Activated T-cell treated with anti-CD3 and anti-CD28 coated beads, Interleukin-2, amount 50 U/mL, for 1 hour (primary cell): ENCODE measurements at regions not wholly inside any gene's neighbourhood (a gene's known extent, or its start where the extent isn't known, plus 50 kb on each side); places are given as distances from the start of the nearest gene placed in this dataset.
"Not testable (repeated sequence)": the region's sequence is repeated elsewhere in the genome, so short reads cannot be mapped to it uniquely, and the experiment has no call there.

Source experiments
- DNase-seq: peaks from one replicate; pipeline ENCODE4 v3.0.0-alpha.2; 2020

DNA sequence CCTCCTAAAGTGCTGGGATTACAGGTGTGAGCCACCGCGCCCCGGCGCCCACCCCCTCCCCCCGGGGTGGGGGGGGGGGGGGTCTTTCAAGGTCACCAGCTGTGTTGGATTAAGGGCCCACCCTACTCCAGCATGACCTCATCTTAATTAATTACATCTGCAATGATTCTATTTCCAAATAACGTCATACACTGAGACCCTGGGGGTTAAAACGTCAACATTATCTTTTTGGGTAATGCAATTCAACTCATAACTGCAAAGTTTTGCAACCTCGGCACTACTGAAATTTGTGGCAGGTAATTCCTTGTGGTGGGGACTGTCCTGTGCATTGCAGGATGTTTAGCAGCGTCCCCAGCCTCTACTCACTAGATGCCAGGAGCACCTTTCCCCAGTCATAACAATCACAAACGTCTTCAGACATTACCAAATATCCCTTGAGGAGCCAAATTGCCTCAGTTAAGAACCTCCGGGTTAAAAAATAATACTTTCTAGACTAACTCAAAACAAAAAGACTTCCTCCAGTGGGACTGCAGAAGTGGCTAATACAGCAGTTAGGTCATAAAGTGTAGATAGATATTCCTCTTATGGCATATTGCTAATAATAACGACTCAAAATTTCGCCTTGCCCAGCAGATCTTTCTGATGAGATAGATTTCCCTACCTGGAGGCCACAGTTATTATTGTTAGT lies 233.0 kb upstream of the KAZN start:
- DNase-seq: no peak

DNA sequence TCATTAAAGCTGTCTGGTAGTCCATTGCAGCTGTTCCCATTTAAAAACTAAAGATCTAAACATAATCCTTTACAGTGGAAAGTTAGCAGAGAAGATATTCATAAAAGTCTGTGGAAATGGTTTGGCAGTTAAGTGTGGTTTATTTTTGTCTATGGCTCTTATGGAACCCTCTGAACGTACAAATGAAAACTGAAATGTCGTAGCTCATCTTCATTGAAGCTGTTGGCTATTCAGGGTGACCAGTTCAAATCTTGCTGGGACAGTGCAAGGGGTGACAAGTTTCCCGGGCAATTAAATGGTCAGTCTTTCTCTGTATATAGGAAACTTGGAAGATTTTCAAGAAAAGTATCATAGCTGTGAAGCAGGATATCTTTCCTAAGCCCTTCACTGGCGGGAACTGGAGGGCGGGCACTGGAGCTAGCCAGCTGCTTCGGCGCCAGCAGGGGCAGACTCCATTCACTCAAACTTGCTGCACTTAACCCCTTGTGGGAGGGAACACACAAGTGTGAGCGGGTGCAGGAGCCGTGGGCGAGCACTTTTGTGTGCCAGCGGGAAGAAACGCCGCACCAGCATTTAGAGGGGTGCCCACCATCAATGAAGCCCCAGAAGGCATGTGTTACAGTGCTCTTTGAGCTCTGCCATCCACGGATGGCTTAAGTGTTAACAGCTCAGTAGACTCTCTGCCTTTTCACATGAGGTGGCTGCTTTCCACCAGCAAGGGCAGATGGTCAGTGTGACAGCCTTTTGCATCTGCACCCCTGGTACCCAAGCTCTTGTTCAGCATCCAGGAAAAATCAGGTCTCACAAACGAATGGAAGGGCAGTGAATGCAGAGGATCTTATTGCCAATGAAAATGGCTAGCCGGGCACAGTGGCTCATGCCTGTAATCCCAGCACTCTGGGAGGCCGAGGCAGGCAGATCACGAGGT lies 232.1 kb upstream of the KAZN start:
- DNase-seq: no peak

DNA sequence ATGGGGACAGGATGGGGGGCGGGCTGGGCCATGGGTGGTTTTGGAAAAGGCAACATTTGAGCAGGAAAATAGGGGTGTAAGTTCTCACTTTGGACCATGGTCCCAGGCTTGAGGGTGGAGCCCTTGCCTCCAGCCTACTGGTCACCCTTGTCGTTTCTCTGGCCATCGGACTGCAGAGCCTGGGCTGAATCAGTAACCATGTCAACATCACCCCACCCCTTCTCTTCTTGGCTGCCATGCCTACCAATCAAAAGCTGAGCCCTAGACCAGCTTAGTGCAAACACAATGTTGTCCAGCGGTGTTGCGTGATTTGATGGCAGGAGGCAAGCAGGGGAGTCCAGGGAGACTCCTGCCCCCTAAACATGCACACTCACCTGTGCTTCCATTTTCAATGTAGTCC lies 231.0 kb upstream of the KAZN start:
- no peak for DNase-seq

DNA sequence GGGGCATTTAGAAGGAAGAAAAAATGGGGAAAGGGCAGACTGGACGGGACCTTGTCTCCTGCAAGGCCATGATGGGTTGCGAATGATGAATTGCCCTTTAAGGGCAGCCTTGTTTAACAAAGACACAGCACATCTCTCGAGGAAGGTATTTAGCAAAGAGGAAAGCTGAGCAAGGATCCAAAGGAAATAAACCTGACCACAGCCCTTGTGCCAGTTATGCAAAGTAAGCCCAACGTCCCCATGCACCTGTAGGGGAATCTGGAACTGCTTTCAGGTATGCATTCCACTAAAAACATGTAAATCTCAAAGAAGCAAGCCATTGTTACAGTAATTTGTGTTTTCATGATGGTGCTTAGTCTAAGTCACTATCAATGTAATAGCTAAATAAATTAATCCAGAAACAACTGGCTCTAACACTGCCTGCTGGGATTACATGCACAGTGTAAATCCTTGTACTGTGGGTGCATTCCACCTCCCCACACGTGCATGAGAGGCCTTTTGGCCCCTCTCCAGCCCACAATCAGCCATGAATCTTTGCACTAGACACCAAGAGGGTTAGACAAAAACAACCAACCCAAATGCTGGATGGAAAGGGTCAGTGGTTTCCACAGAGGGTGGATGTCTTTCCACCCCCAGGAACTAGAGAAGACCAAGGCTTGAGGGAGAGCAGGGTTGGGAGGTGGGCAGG lies 228.8 kb upstream of the KAZN start:
- DNase-seq: no peak

DNA sequence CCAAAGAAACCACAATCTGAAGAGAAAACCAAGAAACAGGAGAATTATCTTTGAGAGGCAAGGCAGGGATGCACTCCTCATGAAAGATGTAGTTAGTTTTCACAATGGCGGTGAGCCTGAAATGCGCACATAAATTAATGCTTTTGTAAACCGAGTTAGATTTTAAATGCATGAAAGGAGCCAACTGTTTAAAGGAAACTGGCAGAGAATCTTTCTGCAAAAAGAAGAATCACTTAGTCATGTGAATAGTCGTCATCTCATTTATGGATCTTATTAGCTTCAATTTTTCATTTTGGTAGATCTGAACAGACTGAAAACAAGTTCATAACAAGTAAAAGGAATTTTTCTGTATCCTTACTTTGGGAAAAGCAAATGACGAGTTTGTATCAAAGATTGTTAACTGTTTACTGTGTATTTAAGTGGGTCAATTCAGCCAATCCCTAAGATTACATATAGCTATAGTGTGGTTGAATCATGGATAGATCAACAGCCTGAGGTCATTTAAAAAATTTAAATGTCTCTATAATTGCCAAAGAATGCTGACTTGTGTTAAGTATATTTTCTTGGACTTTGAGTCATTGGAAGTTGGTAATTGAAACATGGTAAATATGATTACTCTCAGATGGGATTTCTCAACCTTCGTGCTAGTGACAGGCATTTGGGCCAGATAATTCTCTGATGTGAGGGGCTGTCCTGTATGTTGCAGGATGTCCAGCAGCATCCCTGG lies 226.6 kb upstream of the KAZN start:
- DNase-seq: no peak

DNA sequence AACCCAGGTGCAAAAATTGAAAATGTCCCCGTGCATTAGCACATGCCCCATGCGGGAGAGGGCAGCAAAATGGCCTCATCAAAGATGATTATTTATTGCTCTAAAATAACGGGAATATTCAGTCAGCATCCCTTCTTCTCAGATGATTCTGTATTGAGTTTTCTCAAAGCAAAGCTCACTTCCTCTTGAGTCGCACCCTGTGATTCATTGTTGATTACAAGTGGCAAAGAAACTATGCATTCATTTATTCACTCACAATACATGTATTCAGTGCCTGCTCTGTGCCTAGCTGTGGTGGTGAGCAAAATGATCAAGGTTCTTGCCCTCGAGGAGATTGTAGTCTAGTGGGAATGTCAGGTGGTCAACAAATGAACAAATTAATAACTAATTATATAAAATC lies 226.0 kb upstream of the KAZN start:
- DNase-seq: no peak

DNA sequence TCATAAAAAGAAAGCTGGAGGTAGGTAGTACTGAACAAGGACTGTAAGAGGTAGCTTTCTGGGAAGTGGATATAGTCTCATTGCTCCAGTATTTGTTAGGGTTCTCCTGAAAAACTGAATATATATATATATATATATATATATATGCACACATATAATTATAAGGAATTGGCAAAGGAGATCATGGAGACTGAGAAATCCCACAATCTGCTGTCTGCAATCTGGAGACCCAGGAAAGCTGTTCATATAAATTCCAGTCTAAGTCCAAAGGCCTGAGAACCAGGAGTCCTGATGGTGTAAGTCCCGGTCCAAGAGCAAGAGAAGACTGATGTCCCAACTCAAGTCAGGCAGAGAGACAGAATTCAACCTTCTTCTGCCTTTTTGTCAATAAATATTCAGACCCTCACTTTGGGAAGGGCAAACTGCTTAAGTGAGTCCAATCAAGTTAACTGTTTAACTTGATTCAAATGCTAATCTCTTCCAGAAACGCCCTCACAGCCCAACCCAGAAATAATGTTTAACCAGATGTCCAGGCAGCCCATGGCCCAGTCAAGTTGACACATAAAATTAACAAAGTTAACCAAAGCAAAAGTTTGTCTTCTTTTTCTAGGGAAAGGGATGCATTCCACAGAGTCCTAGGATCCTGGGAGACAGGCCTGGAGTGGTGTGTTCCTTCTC lies 225.3 kb upstream of the KAZN start:
- no peak for DNase-seq

DNA sequence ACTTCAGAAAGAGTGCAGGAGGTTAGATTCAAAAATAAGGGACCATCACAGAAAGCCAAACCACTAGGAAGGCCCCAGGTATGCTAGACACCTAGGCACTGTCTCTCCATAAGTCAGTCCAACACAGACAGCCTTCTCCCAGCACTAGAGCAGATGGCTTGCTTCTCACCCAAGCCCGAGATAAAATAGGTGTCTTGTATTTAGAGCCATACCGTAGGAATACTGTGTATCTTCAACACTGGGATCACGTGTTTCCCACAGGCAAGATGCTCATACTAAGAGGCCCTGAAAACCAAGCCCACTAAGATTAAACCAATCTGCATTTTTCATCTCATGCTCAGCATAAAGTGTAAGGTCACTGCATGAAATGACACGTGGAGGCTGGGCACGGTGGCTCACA lies 223.3 kb upstream of the KAZN start:
- no peak for DNase-seq

DNA sequence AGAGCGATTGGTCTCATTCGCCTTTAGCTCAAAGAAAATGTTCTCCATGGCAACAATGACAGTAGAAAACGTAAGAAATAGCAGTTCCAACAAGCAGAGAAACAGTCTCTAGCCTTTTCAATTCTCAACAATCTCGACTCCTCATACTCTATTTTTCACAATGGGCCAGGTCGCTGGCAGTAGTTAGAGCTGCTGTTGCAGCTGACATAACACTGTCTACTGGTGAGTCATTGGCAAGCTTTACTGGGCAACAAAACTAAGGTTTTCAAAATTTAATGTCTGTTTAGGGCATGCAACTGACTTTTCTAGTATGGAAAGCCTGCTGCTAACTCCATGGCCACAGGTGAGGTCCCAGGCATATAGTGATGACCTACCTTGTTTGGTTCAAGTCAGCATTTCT lies 221.1 kb upstream of the KAZN start:
- DNase-seq: no peak

DNA sequence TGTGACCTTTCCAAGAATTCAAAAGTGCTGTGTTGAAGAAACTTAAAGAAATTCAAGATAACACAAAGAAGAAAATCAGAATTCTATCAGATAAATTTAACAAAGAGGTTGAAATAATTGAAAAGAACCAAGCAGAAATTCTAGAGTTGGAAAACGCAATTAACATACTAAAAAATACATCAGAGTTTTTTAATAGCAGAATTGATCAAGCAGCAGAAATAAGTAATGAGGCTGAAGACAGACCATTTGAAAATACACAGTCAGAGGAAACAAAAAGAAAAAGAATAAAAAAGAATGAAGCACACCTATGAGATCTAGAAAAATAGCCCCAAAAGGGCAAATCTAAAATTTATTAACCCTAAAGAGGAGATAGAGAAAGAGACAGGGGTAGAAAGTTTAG lies 218.1 kb upstream of the KAZN start:
- DNase-seq: no peak

DNA sequence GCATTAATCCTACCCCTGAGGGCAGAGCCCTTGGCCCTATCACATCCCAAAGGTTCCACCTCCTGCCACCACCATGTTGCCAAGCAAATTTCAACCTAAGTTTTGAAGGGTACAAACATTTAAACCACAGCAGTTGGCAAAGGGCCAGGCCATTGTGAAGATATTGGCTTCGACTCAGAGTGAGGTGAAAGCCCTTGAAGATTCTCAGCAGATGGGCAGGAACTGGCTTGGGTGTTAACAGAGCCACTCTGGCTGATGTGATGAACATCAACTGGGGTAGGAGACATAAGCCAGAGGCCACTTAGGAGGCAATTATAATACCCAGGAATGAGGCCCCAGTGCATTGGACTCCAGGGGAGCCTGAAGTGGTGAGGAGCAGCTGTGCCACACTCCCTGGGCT lies 207.7 kb upstream of the KAZN start:
- DNase-seq: no peak

DNA sequence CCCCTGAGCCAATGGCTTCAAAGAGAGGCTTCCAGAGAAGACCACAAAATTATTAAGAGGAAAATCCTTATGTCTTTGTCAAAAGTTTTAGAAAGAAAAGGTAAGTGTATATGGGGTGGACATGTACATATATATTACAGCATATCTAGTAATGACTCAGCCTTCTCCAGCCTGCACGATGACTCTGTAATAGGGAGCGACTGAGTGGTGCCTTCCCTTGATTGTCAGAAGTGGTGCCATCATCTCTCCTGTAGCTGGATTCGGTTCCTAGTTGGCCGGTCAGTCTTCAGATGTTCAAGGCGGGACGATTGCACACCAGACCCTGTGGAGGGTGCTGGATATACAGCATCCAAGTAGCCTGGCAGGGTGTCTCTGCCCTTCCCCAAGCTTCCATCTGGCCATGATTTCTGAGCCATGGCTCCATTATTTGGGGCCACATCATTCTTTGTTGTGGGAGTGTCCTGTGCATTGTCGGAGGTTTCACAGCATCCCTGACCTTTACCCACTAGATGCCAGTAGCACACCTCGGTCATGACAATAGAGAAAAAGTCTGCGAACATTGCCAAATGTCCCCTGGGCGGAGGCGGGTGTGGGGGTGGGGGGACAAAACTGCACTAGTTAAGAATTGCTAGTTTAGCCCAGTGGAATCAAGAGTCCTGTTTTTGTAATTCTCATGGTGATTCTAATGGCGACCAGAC lies 206.2 kb upstream of the KAZN start:
- no peak for DNase-seq

DNA sequence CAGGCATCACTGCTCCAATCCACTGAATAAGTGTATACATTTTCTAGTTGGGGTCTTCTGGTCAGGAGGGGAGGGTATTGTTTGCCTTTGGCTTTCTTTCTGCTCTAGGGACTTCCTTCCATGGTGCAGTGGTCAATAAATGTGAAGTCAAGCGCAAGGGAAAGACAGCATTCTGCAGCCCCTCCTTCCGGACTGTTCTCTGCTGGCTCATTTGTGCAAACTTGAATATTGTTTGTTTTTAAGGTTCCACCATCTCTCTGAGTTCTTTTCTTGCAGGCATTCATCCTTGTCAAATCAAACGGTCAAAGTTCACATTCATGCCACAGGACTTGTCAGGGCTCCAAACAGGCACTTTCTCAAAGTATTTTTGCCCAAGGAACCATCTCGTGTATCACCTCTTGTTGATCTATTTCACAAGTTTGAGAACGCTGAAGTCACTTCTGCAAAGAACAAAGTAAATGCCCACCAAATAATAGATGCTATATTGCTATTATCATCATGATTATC lies 205.6 kb upstream of the KAZN start:
- DNase-seq: no peak

DNA sequence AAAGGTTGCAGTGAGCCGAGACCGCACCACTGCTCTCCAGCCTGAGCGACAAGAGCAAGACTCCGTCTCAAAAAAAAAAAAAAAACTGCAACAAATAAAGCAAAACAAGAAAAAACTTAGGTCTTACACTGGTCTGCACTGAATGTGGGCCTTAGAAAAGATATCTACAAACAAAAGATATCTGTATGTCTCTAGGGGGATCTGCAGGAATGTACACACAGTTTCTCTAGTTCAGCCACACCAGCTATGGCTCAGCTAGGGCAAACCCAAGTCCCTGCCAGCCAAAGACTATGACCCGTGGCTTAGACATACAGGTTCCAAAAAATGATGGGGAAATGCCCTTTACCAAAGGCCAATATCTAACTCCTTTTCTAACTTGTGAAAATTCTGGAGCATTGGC lies 202.4 kb upstream of the KAZN start:
- no peak for DNase-seq

DNA sequence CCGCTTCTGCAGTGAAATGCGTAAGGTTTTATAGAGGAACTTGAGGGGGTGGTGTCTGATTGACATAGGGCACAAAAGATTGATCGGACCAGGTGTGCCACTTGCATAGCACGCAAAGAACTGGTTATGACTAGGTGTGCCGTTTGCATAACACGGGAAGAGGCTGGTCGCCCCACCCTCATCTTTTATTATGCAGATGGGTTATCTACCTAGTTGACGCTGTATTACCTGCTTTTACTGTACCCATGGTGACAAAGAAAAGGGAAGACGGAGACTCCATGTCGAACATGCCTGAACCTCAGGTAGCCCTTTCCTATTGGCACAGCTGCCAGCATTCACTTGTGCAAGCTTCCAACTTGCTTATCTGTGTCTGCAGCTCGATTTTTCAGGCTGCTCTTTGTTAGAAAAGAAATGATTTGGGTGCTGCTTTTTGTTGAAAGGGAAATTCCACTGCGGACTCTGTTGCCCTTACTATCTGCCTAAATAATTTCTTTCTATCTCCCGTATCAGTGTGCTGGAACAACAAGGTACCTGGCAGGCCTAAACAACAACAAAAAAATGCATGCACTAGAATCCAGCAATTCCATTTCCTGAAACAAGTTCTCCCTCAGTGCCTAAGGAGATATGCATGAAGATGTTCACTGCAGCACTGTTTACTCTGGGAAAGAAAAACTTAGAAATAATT lies 194.4 kb upstream of the KAZN start:
- DNase-seq: no peak

DNA sequence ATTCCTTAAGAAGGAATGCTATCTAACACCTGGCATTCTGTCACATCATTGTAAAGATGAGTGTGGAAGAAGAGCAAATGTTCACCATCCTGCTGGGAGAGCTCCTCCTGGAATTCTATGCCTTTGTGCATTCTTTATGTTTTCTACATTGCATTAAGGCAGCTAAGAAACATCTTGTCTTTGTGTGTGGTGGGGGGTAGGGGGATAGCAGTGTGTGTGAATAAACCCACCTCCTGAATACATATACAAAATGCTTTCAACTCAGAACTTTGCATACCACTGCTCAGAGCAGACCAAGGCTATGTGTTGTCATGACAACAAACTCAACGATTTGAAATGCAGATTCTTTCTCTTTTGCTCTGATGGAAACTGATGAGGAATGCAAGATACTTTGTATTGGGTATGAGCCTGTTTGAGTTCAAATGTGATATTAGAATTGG lies 193.6 kb upstream of the KAZN start:
- DNase-seq: no peak

DNA sequence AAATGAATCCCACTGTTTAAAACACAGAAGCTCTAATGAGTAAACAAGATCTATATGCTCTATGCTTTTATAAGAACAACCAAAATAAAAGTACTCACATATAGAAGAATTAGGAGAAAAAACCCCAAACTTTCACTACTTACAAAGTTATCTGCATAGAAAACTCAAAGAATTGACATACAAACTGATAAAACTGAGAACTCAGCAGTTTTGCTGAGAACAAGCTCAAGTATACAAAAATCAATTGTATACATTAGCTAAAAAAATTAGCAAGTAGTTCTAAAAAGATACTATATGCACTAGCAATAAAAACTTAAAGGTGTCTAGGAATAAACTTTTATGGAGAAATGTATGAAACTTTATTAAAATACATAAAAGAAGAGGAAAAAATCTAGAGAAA lies 186.2 kb upstream of the KAZN start:
- DNase-seq: no peak

DNA sequence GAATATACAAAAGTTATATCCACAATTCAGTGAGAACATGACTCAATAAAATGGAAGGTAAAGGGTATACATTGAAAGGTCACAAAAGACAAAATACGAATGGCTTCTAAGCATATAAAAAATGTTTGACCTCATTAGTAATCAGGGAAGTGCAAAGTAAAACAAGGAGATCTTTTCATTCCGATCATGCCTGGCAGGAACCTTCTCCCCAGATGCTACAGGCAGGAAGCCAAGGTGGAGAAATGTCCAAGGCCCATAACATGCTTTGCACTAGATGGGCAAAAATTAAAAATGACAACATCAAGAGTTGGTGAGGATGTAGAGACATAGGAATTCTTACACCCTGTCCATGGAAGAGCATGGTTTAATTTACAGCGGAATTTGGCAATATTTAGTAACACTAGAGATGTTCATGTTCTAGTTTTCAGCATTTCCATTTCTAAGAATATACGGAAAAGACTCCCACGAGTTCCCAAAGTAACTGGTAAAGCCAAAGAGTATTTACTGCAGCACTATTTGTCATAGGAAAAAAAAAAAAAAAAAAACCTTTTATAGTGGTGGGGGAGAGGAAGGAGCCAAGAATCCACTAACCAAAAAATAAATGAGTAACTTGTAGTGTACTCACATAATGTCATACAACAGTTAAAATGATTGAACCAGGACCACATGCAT lies 184.5 kb upstream of the KAZN start:
- DNase-seq: no peak

DNA sequence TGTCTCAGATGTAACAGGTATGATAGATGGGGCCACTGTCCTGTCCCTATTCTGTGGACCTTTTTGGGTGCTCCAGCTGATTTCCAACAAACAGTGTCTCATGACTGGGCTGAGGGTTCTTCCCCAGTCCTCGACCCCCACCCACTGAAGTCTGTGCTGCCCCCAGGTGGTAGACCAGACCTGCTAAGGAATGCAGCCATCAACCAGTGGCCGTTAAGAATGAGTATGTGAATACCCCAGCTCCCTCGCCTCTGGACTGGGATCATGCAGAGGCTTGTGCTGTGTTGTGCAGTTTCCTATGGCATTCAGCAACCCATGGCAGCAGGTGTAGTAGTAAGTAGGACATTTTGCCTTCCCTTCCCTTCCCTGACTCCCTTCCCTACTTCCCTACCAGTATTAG lies 183.1 kb upstream of the KAZN start:
- DNase-seq: no peak

DNA sequence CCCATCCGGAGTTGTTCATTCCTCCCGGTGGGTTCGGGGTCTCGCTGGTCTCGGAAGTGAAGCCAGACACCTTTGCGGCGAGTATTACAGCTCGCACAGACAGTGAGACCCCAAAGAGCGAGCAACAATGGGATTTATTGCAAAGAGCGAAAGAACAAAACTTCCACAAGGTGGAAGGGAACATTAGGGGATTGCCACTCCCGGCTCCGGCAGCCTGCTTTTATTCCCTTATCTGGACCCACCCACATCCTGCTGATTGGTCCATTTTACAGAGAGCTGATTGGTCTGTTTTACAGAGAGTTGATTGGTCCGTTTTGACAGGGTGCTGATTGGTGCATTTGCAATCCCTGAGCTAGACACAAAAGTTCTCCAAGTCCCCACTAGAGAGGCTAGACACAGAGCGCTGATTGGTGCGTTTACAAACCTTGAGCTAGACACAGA lies 178.7 kb upstream of the KAZN start:
- not testable (repeated sequence) for DNase-seq
